ENCODE measurements at regions not wholly inside any gene's neighbourhood (a gene's known extent, or its start where the extent isn't known, plus 50 kb on each side); places are given as distances from the start of the nearest gene placed in this dataset.
A peak's percentile ranks its signal among the peaks of the same experiment; 100 is the strongest.

GRCh38 chr2:160634436-160634835, 140.8 kb upstream of the RBMS1 start:
- DNase-seq = no peak

GRCh38 chr2:160635488-160635887, 141.9 kb upstream of the RBMS1 start:
- no peak for DNase-seq

GRCh38 chr2:160639472-160639871, 145.9 kb upstream of the RBMS1 start:
- no peak for DNase-seq

GRCh38 chr2:160646684-160647444, 153.3 kb upstream of the RBMS1 start:
- no peak for DNase-seq

- DNase-seq = no peak
Measured at GRCh38 chr2:160647967-160648685, 154.5 kb upstream of the RBMS1 start.

- no peak for DNase-seq
Measured at GRCh38 chr2:160649698-160650097, 156.1 kb upstream of the RBMS1 start.

- no peak for DNase-seq
Measured at GRCh38 chr2:160650196-160651118, 156.8 kb upstream of the RBMS1 start.

- DNase-seq = no peak
Measured at GRCh38 chr2:160651416-160652200, 158.0 kb upstream of the RBMS1 start.

- DNase-seq = peak; percentile 81
Measured at GRCh38 chr2:160652236-160652635, 158.6 kb upstream of the RBMS1 start.

GRCh38 chr2:160657196-160657595, 163.6 kb upstream of the RBMS1 start:
- no peak for DNase-seq

- no peak for DNase-seq
Measured at GRCh38 chr2:160658851-160659250, 165.2 kb upstream of the RBMS1 start.

- no peak for DNase-seq
Measured at GRCh38 chr2:160660741-160661140, 167.1 kb upstream of the RBMS1 start.

GRCh38 chr2:160664603-160665140, 171.1 kb upstream of the RBMS1 start:
- no peak for DNase-seq

GRCh38 chr2:160666154-160667060, 172.8 kb upstream of the RBMS1 start:
- no peak for DNase-seq

GRCh38 chr2:160667811-160668210, 174.2 kb upstream of the RBMS1 start:
- no peak for DNase-seq

- no peak for DNase-seq
Measured at GRCh38 chr2:160670618-160671017, 177.0 kb upstream of the RBMS1 start.

- no peak for DNase-seq
Measured at GRCh38 chr2:160672211-160672610, 178.6 kb upstream of the RBMS1 start.

GRCh38 chr2:160674146-160674750, 180.6 kb upstream of the RBMS1 start:
- no peak for DNase-seq

- DNase-seq = no peak
Measured at GRCh38 chr2:160679686-160680085, 186.1 kb upstream of the RBMS1 start.

GRCh38 chr2:160680294-160680693, 186.7 kb upstream of the RBMS1 start:
- DNase-seq = no peak

- DNase-seq = no peak
Measured at GRCh38 chr2:160680974-160681373, 187.4 kb upstream of the RBMS1 start.

All from stimulated activated CD4-positive, alpha-beta T cell treated with anti-CD3 and anti-CD28 coated beads, Interleukin-15, amount 100 ng/mL, for 24 hours (primary cell).